ENCODE measurements at regions not wholly inside any gene's neighbourhood (a gene's known extent, or its start where the extent isn't known, plus 50 kb on each side); places are given as distances from the start of the nearest gene placed in this dataset.

DNA sequence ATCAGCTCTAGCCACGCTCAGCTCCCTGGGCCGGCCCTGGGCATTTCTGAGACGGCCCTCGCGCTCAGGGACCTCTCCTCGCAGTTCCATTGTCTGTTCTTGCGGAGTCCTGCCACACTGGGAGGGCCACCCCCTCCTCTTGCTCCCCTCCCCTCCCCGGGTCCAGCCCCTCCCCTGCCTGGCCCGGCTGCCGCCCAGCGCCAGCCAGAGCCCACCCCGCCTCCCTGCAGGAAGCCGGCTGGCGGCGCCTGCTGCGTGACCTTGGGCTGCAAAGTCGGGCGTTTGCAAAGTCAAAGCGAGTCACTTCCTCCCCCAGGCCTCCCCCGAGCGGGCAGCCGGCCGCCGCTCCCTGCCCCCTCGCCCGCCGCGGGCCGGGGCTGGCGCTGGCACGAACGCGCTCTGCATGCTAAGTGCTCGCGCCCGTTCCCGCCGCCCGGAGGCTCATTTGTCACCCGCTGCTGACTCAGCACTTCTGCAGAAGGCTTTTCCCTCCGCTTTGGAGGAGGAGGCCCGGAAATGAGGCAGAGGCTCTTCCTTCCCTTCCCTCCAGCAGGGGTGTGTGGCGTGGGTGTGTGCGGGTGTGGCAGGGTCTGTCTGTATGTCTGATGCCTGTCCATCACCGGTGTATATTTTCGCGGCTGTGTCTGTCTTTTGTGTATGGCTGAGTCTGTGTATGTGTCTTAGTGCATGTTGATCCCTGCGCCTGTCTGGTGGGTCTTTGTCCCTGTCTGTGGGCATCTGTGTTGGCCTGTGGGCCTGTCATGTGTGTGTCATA, 72.0 kb downstream of the IRF2BPL start:
- H3K9me3 Mint-ChIP-seq, result no peaks in the 10 kb centered on the region
- no peaks in the 10 kb centered on the region for H3K27me3 Mint-ChIP-seq
- H3K4me1 Mint-ChIP-seq (ENCODE audit: low read depth), result peaks cover 81% of the 10 kb centered on the region
- intact Hi-C loops (cut with micrococcal nuclease), result loop anchor here (2.0 to 5.0 kb wide), 3 partner anchors 38 to 86 kb away; partner anchors contain the start of gene IRF2BPL
- peak overlapping the region; percentile 97 for H3K27ac Mint-ChIP-seq
- H3K4me3 Mint-ChIP-seq, result peak overlapping the region; percentile 66
- no peaks in the 10 kb centered on the region for H3K36me3 Mint-ChIP-seq (ENCODE audit: low read depth)

GRCh38 chr14:76955575-76956315, 72.8 kb downstream of the IRF2BPL start:
- Mint-ChIP-seq H3K4me1 (ENCODE audit: low read depth) (peaks cover 81% of the 10 kb centered on the region), H3K36me3 (ENCODE audit: low read depth) (no peaks in the 10 kb centered on the region)

GRCh38 chr14:76954394-76955190, 73.9 kb downstream of the IRF2BPL start:
- H3K4me1 Mint-ChIP-seq (ENCODE audit: low read depth), result peaks cover 83% of the 10 kb centered on the region
- H3K27me3 Mint-ChIP-seq, result no peaks in the 10 kb centered on the region
- H3K27ac Mint-ChIP-seq, result peak overlapping the region; percentile 97
- intact Hi-C loops (cut with micrococcal nuclease), result loop anchor here (5.0 kb wide), 2 partner anchors 73 to 88 kb away; partner anchors contain the start of gene IRF2BPL
- no peaks in the 10 kb centered on the region for H3K9me3 Mint-ChIP-seq
- H3K36me3 Mint-ChIP-seq (ENCODE audit: low read depth), result no peaks in the 10 kb centered on the region
- H3K4me3 Mint-ChIP-seq, result no peak overlapping the region

More at GRCh38 chr14:76955575-76956315, 72.8 kb downstream of the IRF2BPL start:
- Mint-ChIP-seq H3K4me3 (peak overlapping the region; percentile 66), H3K27ac (peak overlapping the region; percentile 97), H3K9me3 (no peaks in the 10 kb centered on the region), H3K27me3 (no peaks in the 10 kb centered on the region)
- intact Hi-C loops (cut with micrococcal nuclease), result loop anchor here (2.0 to 5.0 kb wide), 3 partner anchors 37 to 87 kb away; partner anchors contain the start of gene IRF2BPL

DNA sequence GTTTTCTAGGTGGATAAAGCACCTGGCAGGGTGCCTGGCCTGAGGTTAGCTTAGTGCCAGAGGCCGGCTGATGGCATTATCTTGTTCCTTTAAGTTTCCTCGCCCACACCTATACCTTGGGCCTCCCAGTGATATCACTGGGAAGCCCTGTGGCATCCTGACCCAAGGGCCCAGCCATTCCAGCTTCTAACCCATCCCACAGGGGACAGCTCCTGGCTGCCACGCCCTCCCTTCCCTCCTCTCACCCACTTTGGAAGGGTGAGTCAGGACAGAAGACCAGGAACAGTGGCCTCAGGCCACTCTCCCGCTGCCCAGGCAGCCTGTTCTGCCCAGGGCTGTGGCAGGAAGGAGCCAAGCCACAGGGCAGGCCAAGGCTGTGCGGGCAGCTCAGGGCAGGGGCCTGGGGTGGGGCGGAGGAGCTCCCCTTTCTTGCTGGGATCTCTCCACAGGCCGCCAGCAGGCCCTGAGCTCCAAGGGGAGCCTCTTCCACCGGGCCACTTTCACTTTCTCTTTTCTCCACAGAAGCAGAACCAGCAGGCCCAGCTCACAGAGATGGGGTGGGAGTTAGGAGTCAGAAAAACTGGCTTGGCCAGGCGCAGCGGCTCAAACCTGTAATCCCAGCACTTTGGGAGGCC, 75.1 kb downstream of the IRF2BPL start:
- H3K27ac Mint-ChIP-seq, result peak overlapping the region; percentile 97
- peak overlapping the region; percentile 60 for H3K4me3 Mint-ChIP-seq
- H3K27me3 Mint-ChIP-seq, result no peaks in the 10 kb centered on the region
- H3K4me1 Mint-ChIP-seq (ENCODE audit: low read depth), result peaks cover 77% of the 10 kb centered on the region
- H3K9me3 Mint-ChIP-seq, result no peaks in the 10 kb centered on the region
- intact Hi-C loops (cut with micrococcal nuclease), result no loop called here
- no peaks in the 10 kb centered on the region for H3K36me3 Mint-ChIP-seq (ENCODE audit: low read depth)

DNA sequence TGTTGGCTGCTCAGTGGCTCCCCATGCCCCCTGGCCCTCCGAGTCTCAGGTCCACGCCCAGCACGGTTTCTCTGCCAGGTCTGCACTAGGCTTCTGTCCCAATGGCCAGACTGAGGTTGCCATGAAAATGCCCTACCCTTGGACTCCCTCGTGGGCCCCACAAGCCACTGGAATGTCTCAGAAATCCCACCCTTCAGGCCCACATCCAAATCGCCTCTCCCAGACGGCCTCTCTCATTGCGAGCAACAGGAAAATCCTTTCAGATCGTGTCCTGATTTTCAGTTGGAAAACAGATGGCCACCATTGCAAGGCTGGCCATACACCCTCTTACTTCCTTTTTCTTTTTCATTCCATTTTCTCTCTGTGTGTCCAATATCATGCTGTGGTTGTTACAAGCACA, 77.3 kb downstream of the IRF2BPL start:
- H3K27ac Mint-ChIP-seq, result peak overlapping the region; percentile 49
- H3K4me3 Mint-ChIP-seq, result no peak overlapping the region
- intact Hi-C loops (cut with micrococcal nuclease), result no loop called here
- no peaks in the 10 kb centered on the region for H3K36me3 Mint-ChIP-seq (ENCODE audit: low read depth)
- no peaks in the 10 kb centered on the region for H3K9me3 Mint-ChIP-seq
- H3K27me3 Mint-ChIP-seq, result peaks cover 1% of the 10 kb centered on the region
- peaks cover 78% of the 10 kb centered on the region for H3K4me1 Mint-ChIP-seq (ENCODE audit: low read depth)

GRCh38 chr14:76950055-76951020, 78.2 kb downstream of the IRF2BPL start:
- intact Hi-C loops (cut with micrococcal nuclease), result no loop called here
- H3K4me3 Mint-ChIP-seq, result no peak overlapping the region
- H3K27ac Mint-ChIP-seq, result peak overlapping the region; percentile 49
- peaks cover 1% of the 10 kb centered on the region for H3K27me3 Mint-ChIP-seq
- no peaks in the 10 kb centered on the region for H3K36me3 Mint-ChIP-seq (ENCODE audit: low read depth)
- peaks cover 70% of the 10 kb centered on the region for H3K4me1 Mint-ChIP-seq (ENCODE audit: low read depth)
- no peaks in the 10 kb centered on the region for H3K9me3 Mint-ChIP-seq

GRCh38 chr14:76948976-76949375, 79.5 kb downstream of the IRF2BPL start:
- intact Hi-C loops (cut with micrococcal nuclease), result no loop called here
- Mint-ChIP-seq H3K4me1 (ENCODE audit: low read depth) (peaks cover 58% of the 10 kb centered on the region), H3K9me3 (no peaks in the 10 kb centered on the region), H3K36me3 (ENCODE audit: low read depth) (no peaks in the 10 kb centered on the region), H3K4me3 (no peak overlapping the region), H3K27ac (peak overlapping the region; percentile 79), H3K27me3 (peaks cover 1% of the 10 kb centered on the region)

DNA sequence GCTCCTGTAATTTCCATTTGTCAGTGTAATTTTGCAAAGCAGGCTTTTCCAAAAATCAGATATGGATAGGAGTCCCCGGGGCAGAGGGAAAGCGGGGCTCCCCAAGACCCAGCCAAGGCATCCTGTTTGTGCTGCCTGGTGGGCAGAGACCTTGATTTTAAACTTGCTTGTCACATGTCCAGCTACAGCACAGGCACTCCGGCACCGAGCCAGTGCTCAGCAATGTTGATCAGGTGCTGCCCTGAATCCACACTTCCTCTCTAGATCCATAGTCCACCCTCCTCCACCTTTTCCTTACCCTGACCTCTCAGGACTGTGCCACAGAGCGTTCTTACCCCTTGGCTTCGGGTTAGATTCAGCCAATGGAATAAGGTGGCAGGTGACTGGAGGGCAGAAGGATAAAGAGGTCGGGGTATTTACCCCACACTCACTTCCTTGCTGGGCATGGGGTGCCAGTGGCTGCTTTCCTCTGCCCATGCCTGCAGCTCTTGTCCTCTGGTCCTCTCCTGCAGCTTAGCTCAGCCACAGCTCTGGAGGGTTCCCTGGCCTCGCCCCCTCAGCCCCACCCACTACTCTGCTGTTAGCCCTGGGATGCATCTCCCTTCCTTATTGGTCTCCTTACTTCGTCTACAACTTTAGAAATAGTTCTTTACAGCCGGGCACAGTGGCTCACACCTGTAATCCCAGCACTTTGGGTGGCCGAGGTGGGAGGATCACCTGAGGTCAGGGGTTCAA, 80.1 kb downstream of the IRF2BPL start:
- Mint-ChIP-seq H3K4me3 (no peak overlapping the region), H3K9me3 (no peaks in the 10 kb centered on the region), H3K4me1 (ENCODE audit: low read depth) (peaks cover 52% of the 10 kb centered on the region), H3K27me3 (peaks cover 1% of the 10 kb centered on the region), H3K27ac (peak overlapping the region; percentile 79), H3K36me3 (ENCODE audit: low read depth) (no peaks in the 10 kb centered on the region)
- intact Hi-C loops (cut with micrococcal nuclease), result no loop called here

GRCh38 chr14:76947838-76948184, 80.7 kb downstream of the IRF2BPL start:
- intact Hi-C loops (cut with micrococcal nuclease), result no loop called here

DNA sequence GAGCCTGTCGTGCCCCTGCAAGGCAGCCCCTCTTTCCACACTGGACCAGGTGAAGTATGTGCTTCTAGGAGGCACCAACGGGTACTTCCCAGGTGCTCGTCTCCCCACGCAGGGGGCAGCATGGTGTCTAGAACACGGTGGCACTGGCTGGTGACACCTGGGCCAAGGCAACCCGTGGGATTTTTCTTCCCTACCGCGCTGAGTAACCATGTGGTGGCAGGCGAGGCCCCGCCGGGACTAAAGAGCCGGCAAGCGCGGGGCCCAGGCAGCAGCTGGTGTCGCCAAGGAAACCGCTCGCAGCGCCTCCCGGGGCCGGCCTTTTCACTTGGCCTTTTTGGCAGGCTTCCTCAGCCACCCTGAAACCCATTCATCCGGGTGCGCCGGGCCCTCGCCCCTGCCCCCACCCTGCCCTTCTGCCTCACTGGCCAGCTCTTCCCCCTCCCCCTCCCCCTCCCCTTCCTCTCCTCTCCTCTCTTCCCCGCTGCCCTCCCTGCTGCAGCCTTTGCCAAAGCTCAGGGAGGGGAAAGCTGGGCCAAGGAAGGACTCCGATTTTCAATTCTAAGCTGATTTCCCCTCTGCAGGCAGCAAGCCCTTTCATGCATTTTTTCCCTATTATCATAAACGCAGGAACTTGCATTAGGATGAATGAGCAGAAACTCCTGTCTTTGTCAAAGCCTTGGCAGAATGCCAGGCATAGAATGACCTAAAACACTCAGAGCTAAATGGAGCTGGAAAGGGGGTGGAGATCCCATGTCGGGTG, 81.2 kb downstream of the IRF2BPL start:
- Mint-ChIP-seq H3K36me3 (ENCODE audit: low read depth) (no peaks in the 10 kb centered on the region), H3K27ac (peak overlapping the region; percentile 79)
- intact Hi-C loops (cut with micrococcal nuclease), result no loop called here

More at GRCh38 chr14:76947838-76948184, 80.7 kb downstream of the IRF2BPL start:
- H3K27me3 Mint-ChIP-seq, result peaks cover 5% of the 10 kb centered on the region
- no peaks in the 10 kb centered on the region for H3K36me3 Mint-ChIP-seq (ENCODE audit: low read depth)
- peak overlapping the region; percentile 79 for H3K27ac Mint-ChIP-seq
- H3K9me3 Mint-ChIP-seq, result no peaks in the 10 kb centered on the region
- H3K4me3 Mint-ChIP-seq, result no peak overlapping the region
- H3K4me1 Mint-ChIP-seq (ENCODE audit: low read depth), result peaks cover 49% of the 10 kb centered on the region

DNA sequence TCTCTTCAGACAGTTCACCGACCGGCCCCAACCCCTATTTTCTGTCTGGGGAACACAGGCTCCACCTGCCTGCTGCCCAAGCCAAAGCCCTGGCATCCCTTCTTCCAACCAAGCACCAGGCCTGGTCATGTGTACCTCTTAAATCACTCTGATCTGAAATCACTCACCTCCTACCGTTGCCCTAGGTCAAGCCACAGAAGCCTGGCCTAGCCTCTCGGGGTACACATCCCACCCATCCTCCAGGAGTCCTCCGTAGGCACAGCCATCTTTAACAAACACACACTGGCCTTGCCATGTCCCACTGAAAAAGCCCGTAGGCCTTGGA, 81.8 kb downstream of the IRF2BPL start:
- Mint-ChIP-seq H3K4me1 (ENCODE audit: low read depth) (peaks cover 48% of the 10 kb centered on the region), H3K4me3 (no peak overlapping the region), H3K27ac (peak overlapping the region; percentile 79), H3K9me3 (no peaks in the 10 kb centered on the region), H3K36me3 (ENCODE audit: low read depth) (no peaks in the 10 kb centered on the region), H3K27me3 (peaks cover 5% of the 10 kb centered on the region)
- intact Hi-C loops (cut with micrococcal nuclease), result no loop called here

More for the DNA sequence above, 81.2 kb downstream of the IRF2BPL start:
- peaks cover 49% of the 10 kb centered on the region for H3K4me1 Mint-ChIP-seq (ENCODE audit: low read depth)
- peak overlapping the region; percentile 23 for H3K4me3 Mint-ChIP-seq
- H3K9me3 Mint-ChIP-seq, result no peaks in the 10 kb centered on the region
- H3K27me3 Mint-ChIP-seq, result peaks cover 5% of the 10 kb centered on the region

GRCh38 chr14:76943072-76943471, 85.4 kb downstream of the IRF2BPL start:
- intact Hi-C loops (cut with micrococcal nuclease), result no loop called here
- Mint-ChIP-seq H3K4me3 (no peak overlapping the region), H3K4me1 (ENCODE audit: low read depth) (peaks cover 17% of the 10 kb centered on the region), H3K36me3 (ENCODE audit: low read depth) (no peaks in the 10 kb centered on the region), H3K27me3 (peaks cover 8% of the 10 kb centered on the region), H3K27ac (no peak overlapping the region), H3K9me3 (no peaks in the 10 kb centered on the region)

Data from dendritic cell treated with granulocyte-macrophage colony-stimulating factor and Interleukin-4, amounts not matched to agents 40 ng/mL and 50 ng/mL, for 4 days (primary cell).